Activated B cell treated with CpG ODN at 0.5 μM for 24 hours (primary cell): ENCODE measurements at regions not wholly inside any gene's neighbourhood (a gene's known extent, or its start where the extent isn't known, plus 50 kb on each side); places are given as distances from the start of the nearest gene placed in this dataset.

Source experiments
- ATAC-seq: fragments of 200-7000 bp; cut with Tn5 transposase; one replicate; pipeline ENCODE4 v1.10.0; 2021; ENCODE audit warnings: low read depth, mild to moderate bottlenecking, moderate library complexity
- CTCF ChIA-PET: fragments of 350-600 bp; sonication (Branson Sonifier 250); formaldehyde crosslinking; loops from one replicate; lab custom pipeline; 2021; ENCODE audit warnings: antibody characterized with exemption; lab: Charles Lee
- POLR2A ChIA-PET: fragments of 350-600 bp; sonication (Branson Sonifier 250); formaldehyde crosslinking; loops from one replicate; lab custom pipeline; 2021; ENCODE audit warnings: antibody characterized with exemption; lab: Charles Lee
- DNase-seq: peaks from one replicate; pipeline ENCODE4 v3.0.0; 2022
- H3K27ac Mint-ChIP-seq: one replicate; pipeline ENCODE4 v1.8.0; 2020; ENCODE audit warnings: mixed read lengths
- H3K27me3 Mint-ChIP-seq: one replicate; pipeline ENCODE4 v1.8.0; 2021; ENCODE audit warnings: mixed read lengths
- H3K36me3 Mint-ChIP-seq: one replicate; pipeline ENCODE4 v1.8.0; 2021; ENCODE audit warnings: low read depth, mixed read lengths
- H3K4me1 Mint-ChIP-seq: one replicate; pipeline ENCODE4 v1.8.0; 2021; ENCODE audit warnings: mixed read lengths
- H3K4me3 Mint-ChIP-seq: one replicate; pipeline ENCODE4 v1.8.0; 2020; ENCODE audit warnings: mild to moderate bottlenecking, mixed read lengths
- H3K9me3 Mint-ChIP-seq: one replicate; pipeline ENCODE4 v1.8.0; 2020; ENCODE audit warnings: mixed read lengths
- intact Hi-C: fragments of 100-400 bp; cut with micrococcal nuclease; formaldehyde crosslinking; loops from one replicate; pipeline ENCODE4 v1.15.1; 2024
- TF ChIP-seq, protein P1 (sequence below): fragments of 200-600 bp; IDR thresholded peaks from one replicate; pipeline ENCODE4 v1.8.0; 2022; ENCODE audit warnings: antibody characterized with exemption, mild to moderate bottlenecking

DNA sequence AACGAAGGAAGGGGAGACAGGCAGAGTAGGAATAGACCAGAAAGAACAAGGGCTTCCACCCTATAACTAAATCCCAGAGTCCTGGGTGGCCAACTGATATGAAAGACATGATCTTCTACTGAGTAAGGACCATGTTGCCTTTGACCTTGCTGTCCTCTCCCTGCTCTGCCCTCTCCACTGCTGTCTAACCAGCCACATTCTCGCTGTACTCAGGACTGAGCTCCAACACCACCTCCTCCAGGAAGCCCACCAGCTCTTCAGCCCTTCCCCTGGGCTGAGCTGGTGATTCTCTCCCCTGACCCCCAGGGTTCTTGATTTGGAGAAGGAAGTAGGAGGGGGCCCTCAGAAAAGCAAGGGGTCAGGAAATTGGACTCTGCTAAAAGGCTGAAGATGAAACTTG, 159.2 kb downstream of the DICER1 start:
- CTCF ChIA-PET: interaction anchor here (0.6 kb wide), 1 partner anchor 150 kb away, joined by 3 read pairs; no protein-coding TSS in a partner anchor
- intact Hi-C loops: no loop called here
- Mint-ChIP-seq H3K9me3 (no peaks in the 10 kb centered on the region), H3K27ac (no peak overlapping the region), H3K27me3 (peaks cover 29% of the 10 kb centered on the region), H3K4me1 (no peaks in the 10 kb centered on the region), H3K36me3 (no peaks in the 10 kb centered on the region), H3K4me3 (no peak overlapping the region)
- TF ChIP-seq, protein P1, sequence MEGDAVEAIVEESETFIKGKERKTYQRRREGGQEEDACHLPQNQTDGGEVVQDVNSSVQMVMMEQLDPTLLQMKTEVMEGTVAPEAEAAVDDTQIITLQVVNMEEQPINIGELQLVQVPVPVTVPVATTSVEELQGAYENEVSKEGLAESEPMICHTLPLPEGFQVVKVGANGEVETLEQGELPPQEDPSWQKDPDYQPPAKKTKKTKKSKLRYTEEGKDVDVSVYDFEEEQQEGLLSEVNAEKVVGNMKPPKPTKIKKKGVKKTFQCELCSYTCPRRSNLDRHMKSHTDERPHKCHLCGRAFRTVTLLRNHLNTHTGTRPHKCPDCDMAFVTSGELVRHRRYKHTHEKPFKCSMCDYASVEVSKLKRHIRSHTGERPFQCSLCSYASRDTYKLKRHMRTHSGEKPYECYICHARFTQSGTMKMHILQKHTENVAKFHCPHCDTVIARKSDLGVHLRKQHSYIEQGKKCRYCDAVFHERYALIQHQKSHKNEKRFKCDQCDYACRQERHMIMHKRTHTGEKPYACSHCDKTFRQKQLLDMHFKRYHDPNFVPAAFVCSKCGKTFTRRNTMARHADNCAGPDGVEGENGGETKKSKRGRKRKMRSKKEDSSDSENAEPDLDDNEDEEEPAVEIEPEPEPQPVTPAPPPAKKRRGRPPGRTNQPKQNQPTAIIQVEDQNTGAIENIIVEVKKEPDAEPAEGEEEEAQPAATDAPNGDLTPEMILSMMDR: no peak
- POLR2A ChIA-PET: no interaction called here
- ATAC-seq: no peak
- DNase-seq: no peak

DNA sequence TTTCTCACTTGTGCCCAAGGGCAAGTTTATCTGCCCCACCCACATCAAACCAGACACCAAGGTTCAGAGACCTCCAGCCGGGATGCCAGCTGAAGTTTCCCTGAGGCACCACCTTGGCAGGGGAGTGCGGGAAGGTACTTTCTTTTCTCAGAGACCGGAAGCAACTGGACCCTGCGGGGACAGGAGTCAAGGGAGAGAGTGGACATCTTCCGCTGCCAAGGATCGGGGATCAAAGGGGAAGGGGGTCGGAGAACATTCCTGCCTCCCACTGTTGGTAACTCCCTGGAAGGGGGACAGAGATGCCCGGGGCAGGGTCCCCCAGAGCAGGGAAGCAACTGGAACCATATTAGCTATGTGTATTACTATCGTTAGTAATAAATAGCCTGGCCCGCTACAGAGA, 161.8 kb downstream of the DICER1 start:
- Mint-ChIP-seq H3K4me1 (no peaks in the 10 kb centered on the region), H3K27ac (no peak overlapping the region), H3K36me3 (no peaks in the 10 kb centered on the region), H3K4me3 (no peak overlapping the region), H3K27me3 (peaks cover 27% of the 10 kb centered on the region), H3K9me3 (peaks cover 3% of the 10 kb centered on the region)
- ATAC-seq (no peak), DNase-seq (no peak)
- POLR2A ChIA-PET: no interaction called here
- intact Hi-C loops: no loop called here
- TF ChIP-seq, protein P1: no peak
- CTCF ChIA-PET: no interaction called here

DNA sequence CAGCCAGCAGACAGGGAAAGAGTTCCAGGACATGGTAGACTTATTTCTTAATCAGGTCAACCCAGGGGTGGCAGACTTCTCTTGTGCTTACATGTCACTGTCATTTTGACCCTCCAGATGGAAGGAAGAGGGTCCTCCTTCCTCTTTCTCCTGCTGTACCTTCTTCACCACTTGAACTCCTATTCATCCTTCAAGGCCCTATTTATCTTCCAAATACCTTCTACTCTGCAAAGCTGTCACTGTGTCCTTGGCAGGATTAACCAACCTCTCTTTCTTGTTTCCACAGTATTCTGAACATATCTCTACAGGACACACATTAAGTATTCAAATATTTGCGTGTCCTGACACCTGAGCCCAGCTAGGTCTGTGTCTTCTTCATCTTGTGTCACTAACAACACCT, 163.1 kb downstream of the DICER1 start:
- Mint-ChIP-seq H3K27me3 (peaks cover 29% of the 10 kb centered on the region), H3K4me3 (no peak overlapping the region), H3K9me3 (peaks cover 3% of the 10 kb centered on the region), H3K36me3 (no peaks in the 10 kb centered on the region), H3K27ac (no peak overlapping the region), H3K4me1 (no peaks in the 10 kb centered on the region)
- TF ChIP-seq, protein P1: no peak
- intact Hi-C loops: no loop called here
- ChIA-PET POLR2A (no interaction called here), CTCF (no interaction called here)
- DNase-seq: no peak
- ATAC-seq: no peak

DNA sequence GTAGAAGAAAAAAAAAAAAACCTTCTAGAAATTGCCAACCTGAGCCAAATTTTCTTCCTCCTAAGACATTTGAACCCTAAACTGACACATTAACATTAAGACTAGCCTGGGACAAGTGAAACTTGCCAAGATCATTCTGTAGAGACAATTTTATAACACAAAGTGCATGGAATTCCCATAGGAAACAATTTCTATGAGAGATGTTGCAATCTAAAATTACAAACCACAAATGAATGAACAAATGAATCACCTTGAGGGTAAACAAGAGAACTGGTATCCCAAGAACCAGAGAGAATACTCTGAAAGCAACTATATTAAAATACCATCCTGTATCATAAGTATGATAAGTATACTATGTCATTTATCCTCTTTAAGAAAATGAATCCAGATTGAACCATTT, 165.3 kb downstream of the DICER1 start:
- ATAC-seq: no peak
- no peaks in the 10 kb centered on the region for H3K4me1 Mint-ChIP-seq
- POLR2A ChIA-PET: no interaction called here
- CTCF ChIA-PET: no interaction called here
- no peak for DNase-seq
- no peak overlapping the region for H3K4me3 Mint-ChIP-seq
- intact Hi-C loops: no loop called here
- TF ChIP-seq, protein P1: no peak
- H3K27ac Mint-ChIP-seq: no peak overlapping the region
- H3K27me3 Mint-ChIP-seq: peaks cover 21% of the 10 kb centered on the region
- peaks cover 9% of the 10 kb centered on the region for H3K9me3 Mint-ChIP-seq
- no peaks in the 10 kb centered on the region for H3K36me3 Mint-ChIP-seq

DNA sequence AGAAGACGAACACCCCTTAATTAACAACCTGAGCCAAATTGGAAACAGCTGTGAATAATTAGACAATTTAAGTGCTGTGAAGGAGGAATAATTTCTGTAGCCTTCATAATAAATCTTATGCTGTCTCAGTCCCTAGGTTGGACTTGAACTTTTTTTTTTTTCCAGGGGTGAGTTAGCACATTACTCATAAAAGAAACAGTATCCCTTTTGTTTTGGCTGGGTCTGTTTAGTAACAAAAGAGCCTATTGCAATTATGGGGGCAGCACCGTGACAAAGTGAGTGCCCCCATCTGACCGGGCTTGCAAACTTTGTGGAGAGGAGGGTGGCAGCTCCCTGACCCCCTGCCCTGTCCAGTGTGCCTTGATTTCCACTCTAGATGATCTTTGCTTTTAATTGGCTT, 167.4 kb downstream of the DICER1 start:
- H3K9me3 Mint-ChIP-seq: peaks cover 9% of the 10 kb centered on the region
- TF ChIP-seq, protein P1: no peak
- H3K4me3 Mint-ChIP-seq: no peak overlapping the region
- POLR2A ChIA-PET: no interaction called here
- intact Hi-C loops: no loop called here
- no peaks in the 10 kb centered on the region for H3K36me3 Mint-ChIP-seq
- H3K27me3 Mint-ChIP-seq: peaks cover 9% of the 10 kb centered on the region
- DNase-seq (no peak), ATAC-seq (no peak)
- H3K4me1 Mint-ChIP-seq: no peaks in the 10 kb centered on the region
- CTCF ChIA-PET: no interaction called here
- H3K27ac Mint-ChIP-seq: no peak overlapping the region
